CD4-positive, alpha-beta T cell treated with Interleukin-21 for 1 hour (primary cell): ENCODE measurements at regions not wholly inside any gene's neighbourhood (a gene's known extent, or its start where the extent isn't known, plus 50 kb on each side); places are given as distances from the start of the nearest gene placed in this dataset.

ENCODE experiments used
- DNase-seq: peaks from one replicate; pipeline ENCODE4 v3.0.0-alpha.2; 2020

DNA sequence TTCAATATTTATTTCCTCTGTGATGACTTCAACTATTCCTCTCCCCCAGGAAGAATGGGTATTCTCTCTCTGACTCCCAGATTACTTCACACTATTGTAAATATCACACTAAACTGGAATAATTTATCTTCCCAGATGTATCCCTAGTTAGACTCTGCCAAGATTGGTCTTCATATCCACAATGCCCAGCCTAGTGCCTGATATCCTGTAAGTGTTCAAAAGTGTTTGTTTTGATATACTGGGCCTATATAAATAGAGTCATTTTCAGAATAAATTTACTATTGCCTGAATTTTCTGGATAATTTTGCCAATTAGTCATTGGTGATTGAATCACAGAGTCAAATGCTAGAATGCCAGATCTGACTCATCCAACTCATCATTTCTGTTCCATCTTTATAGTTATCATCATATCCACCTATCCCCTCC is 143.7 kb upstream of the TNC start:
- no peak for DNase-seq

DNA sequence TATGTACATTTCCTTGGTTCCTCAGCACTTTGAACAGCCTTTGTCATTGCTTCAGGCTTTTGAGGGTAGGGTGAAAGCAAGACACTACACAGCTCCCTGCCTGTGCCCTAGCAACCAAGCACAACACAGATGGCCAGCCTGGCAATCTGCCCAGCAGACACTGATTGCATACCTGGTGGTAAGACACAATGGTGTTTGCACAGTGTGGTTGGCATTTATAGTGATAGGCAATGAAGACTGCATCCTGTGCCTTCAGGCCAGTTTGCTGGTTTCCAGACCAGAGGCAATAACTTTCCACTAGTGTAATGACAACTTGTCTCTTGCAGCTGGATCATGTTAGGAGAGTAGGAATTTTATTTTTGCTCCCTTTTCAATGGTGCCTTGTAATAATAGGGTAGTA is 144.5 kb upstream of the TNC start:
- no peak for DNase-seq

DNA sequence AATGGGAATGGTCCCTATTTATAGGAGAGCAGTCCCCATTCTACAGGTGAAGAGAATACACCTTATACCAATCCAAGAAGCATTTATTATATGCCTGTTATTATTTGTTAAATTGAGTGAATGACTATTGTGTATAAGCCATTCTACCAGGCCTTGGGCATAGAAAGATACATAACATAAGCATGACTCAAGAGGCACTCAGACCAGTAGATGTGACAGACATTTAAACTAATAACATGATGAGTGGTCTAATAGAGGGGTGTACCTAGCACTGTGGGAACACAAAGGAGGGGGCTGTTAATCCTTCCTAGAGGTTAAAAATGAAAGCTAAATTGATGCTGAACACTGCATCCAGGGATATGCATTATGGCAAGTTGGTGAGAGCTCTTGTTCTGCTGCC is 145.0 kb upstream of the TNC start:
- no peak for DNase-seq

DNA sequence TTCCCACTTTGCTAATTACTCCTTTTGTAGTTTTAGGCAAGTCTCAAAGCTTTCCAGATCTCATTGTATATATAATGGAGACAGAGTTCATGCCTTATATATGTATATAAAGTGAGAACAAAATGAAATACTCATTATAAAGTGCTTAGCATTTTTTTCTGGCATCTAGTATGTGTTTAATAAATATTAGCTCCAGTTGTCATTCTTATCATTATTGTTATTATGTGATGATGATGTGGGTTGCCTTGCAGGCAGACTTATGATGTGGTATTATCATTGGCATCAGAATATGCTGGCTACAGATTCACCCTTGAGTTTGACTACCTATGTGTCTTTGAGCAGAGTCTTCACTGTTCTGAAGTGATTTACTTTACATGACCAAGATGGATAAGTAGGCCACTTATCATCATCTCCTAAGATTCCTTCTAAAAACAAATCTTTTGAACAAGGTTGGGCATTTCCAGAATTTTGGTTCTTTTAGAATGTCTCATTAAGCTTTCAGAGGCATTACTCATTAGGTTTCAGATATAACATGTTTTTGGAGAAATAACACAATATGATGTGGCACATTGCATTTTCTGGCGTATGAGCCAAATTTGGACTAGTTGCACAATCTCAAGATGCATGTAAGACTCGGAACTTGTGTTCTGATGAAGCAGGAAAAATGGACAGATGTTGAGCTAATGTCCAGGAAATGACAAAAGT is 145.6 kb upstream of the TNC start:
- no peak for DNase-seq

DNA sequence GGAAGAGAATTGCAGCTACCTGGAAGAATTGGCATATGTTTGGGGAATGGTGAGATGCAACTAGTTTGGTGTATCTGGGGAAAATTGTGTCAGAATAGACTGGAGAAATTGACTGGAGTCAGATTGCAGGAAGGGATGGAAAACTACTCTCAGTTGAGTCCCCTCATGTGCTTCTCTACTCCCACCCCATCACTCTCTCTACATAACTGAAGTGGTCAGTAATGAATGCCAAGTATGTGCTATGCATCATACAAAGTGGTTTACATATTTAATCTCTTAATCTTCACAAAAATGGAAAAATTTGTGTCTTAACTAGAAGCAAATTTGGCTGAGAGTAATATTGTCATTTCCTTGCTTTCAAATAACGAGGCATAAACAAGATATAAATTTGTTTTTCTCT is 146.4 kb upstream of the TNC start:
- no peak for DNase-seq

DNA sequence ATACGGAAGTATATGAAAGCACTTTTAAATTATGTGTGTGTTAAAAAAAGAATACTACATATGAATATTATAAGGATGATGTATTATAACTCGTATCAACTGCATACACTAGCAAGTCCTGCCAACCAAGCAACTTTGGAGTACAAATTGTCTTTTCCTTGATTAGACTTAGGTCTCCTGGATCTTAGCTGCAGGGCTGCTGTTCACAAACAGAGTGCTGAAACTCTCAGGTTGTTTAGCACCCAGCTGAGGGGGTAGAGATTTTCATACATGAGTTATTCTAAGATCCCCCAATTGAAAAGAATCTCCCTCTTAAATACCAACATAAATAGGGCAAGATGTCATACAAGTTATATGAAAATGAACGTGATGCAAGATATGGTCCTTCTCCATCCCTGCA is 149.8 kb upstream of the TNC start:
- no peak for DNase-seq

DNA sequence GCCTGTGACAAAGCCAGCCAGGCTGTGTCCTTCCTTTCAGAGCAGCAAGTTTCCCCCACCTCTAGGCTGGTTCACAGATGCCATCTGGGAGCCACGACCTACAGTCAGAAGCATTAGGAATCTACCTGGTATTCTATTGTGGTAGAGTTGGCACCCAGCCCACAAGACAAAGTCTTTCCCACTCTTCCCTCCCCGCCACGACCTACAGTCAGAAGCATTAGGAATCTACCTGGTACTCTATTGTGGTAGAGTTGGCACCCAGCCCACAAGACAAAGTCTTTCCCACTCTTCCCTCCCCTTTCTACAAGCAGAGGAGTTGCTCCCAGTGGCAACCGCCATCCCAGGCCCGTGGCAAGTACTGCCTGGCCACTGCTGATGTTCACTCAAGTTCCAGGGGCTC is 157.8 kb upstream of the TNC start:
- DNase-seq, result no peak

DNA sequence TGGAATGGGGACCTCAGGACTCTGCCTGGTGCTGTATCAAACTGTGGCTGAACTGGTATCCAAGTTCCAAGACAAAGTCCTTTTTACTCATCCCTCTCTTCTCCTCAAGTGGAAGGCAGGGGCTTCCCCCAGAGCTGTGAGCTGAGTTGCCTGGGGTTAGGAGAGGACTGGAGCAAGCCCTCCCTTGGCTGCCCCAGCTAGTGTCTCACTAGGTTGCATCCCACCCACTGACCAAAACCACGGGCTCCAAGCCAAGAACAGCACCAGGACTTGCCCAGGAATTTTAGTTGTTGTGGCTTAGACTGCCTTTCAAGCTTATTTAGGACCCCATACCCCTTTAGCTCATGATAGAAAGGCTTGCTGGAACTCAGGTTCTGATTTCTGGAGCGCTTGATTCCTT is 158.7 kb upstream of the TNC start:
- no peak for DNase-seq

DNA sequence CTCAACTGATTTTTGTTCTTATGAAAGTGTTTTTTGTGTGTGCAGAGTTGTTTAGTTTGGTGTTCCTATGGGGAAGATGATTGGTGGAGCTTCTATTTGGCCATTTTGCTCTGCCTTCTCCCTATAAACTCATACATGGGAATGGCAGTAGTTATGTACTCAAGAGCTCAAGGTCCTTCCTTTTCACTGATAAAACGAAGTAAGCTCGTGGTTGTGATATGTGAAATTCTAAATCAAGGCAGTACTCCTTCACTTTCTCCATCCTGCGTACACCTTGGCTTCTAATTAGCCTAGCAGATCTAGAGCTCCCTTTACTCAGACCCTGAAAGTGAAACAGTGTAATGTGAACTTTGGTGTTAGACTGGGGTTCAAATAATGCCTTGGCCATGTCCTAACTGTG is 159.3 kb upstream of the TNC start:
- no peak for DNase-seq

DNA sequence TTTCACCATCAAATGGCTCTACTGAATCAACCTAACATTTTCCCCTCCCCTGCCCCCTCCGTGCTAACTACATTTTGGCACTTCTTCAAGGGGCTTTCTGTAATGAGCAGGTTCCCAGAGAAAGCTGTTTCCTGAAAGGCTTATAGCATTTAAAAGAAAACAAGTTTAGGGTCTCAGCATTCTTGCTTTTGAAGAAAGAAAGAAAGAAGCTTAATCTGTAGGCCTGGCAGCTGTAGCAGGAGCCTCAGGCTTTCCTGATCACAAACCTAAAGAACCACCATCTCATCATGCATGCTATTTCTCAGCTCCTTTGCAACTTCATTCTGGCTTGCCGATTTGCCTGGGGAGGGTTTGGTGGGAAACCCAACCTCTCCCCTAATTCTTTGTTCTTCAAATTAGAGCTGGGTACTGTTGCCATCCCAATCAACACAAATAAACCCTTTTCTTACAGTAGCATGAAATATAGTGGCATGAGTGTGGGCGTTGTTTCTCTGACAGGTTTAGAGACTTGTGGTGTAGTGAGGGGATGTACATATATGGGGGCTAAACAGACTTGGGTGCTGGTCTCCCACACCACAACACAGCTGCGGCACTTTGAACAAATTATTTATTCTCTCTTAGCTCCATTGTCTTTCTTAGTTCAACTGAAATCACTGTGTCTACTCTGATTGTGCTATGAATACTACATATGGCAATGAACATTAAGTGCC is 160.5 kb upstream of the TNC start:
- DNase-seq, result no peak

DNA sequence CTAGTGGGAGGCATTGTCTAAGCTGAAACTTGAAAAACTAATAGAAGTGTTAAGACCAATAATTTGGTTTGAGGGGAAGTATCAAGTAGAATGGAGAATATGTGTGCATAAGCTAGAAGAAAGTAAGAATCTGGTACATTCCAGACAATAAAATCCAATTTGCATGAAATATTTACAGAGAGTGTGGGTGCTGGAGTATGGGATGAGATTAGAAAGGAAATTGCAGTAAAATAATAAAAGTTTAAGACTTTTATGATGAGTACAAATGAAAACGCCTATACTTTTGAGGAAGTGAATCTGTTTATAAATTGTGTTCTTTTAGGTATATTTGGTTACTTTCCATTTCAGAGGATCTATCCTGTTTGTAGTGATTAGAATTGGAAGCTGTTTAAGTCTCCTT is 165.4 kb upstream of the TNC start:
- DNase-seq, result no peak

DNA sequence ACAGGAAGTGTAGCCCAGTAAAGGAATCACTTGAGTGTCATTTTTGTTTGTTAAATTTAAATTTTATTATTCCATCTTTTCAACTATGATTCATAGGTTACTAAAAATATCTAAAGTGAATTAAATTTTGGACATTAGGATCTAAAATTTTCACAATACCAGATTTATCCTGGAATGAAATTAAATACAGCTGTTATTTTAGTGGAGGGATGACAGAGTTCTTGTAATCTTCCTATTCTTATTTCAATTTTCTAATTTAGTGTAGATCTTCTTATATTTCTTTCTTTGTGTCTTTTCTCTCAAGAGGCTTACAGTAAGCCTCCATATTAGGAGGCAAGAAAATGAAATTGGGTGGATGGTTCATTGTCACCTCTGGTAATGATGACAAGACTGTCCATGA is 167.9 kb upstream of the TNC start:
- no peak for DNase-seq

DNA sequence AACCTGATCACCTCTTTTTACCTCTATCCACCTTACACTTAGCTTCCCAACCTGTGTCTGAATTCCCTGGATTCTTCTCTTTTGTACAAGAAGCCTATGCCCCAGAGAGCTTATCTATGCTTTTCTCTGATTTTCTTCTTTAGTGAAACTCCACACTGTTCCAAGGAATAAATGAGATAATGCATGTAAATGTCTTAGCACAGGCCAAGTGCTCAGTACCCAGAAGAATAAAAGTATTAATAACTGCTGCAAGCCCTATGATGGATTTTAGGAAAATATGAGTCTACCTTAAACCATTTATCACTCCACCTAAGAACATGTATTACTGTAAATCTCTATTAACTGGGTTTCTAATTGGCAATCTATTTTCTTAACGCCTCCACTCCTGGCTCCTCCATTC is 168.5 kb upstream of the TNC start:
- no peak for DNase-seq

DNA sequence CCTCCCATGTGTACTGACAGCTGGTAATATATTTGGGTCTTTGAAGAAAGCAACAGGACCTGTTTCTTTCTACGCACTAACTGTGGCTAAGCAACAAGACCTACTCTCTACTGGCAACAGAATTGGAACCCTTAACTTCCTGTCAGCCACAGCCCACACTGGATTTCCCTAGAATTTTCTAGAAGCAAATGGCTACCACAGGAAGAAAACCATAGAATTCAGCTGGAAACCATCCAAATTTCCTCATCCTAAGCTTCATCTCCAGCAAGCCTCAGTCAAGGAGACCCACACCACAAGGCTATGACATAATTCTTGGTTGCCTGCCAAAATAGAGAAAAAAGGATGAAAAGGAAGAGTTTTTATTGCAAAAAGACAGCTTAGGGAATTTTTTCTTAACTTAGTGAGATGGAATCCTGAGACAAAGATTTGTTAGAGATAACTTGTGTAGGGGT is 171.8 kb upstream of the TNC start:
- DNase-seq, result no peak

DNA sequence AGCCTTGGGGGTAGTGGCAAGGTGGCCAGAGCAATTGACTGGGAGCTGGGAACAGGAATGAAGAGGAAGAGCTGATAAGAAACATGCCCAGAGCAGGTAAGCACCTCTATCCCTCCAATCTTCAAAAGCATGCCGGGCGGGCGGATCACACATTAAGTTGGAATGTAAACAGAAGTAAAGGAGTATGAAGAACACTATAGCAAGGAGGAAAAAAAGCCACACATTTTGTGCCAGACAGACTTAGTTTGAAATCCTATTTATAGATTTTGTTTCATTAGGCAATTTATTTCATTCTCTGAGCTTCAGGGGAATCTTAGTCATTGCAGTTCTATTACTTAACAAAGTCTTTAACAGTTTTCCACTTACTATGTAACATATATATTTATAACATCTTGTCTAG is 173.9 kb upstream of the TNC start:
- DNase-seq, result no peak

DNA sequence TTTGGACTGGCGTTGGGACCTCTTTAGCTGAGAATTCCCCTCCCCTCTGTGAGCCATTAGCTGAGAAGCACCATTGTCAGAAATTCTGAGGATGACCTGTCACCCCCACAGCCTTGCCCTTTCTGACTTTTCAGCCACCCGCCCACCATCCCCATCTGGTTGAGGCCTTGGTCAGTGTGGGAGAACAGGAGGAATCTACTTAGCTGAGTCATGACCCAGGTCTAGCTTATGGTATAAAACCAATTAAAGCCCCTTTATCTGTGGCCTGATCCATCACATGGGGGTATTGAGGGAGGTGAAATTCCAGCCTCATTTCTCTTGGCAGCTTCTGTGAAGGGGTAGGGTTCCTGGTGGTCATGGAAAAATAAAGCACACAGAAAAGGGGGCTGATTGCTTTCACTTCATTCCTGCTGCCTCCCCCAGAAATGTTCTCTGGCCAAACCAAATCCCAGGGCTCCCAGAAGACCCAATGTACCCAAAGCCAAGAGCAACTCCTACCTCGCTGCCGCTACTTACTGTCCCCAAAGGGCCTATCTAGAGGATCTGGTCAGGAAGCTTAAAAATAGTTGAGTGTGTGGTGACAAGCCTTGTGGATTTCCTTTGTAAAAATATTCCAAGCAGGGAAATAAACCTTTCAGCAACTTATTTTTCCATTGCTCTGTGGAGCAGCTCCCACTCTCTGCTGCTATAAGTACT is 174.8 kb upstream of the TNC start:
- no peak for DNase-seq

DNA sequence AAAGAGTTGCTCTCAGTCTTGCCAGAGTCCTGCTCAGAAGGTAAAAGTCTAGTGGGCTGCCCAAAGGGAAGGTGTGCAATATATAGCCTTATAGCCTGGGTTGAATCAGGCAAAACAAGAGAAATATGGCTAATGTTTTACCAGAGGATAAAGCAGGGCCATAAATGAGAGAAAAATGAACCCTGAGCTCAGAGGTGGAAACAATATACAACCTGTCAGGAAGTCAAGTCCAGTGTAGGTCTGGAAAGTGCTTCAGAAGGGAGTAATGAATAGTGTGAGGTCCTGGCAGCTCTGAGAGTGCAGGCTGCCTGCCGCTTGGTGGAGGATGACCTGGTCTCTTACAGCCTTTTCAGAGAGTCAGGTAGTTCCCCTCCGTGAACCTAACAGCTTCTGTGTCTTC is 177.8 kb upstream of the TNC start:
- no peak for DNase-seq

DNA sequence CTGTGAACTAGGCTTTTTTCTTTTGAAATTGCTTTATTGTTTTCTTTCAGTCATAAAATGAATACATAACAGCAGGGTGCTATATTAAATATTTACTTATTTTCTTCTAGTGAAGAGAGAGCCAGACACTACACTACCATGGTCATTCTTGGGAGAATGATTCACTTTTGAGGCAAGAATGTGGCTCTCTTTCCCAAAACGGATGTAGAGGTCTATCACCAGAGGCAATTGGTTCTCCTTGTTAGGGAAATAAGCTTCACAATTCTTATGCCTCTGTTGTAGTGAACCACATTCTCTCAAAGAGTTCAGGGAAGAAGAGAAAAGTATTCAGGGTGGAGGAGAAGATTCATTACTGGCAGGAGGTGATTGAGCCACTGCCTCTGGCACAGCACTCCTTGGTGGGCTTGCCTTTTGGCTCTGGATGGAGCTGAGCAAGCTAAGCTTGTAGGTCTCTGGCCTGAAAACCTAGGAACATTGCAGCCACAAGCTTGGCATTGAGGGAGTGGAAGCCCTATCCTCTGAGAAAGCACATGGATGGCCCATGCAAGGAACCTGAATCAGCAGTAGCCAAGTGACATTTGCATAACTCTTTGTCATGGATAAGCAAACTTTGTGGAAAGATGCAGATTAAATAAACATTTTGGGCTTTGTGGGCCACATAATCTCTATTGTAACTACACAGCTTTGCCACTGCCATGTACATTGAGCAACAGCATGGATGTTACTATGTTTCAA is 179.0 kb upstream of the TNC start:
- DNase-seq, result no peak

DNA sequence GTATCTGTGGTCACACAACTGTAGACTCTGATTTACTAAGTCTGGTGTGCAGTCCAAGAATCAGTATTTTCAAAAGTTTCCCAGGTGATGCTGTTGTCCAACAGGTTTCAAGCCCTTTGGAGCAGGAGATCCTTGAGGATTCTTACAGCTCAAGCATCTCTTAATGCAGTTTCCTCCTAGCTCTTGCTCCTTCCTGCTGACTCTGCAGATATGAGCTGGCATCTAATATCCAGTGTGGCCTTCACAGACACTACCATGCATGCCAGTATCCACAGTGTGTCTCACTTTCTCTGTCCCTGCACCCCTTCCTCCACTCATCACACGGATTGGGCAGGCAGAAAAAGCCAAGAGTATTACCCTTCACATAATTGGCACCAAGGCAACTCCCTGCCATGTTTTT is 182.2 kb upstream of the TNC start:
- no peak for DNase-seq

DNA sequence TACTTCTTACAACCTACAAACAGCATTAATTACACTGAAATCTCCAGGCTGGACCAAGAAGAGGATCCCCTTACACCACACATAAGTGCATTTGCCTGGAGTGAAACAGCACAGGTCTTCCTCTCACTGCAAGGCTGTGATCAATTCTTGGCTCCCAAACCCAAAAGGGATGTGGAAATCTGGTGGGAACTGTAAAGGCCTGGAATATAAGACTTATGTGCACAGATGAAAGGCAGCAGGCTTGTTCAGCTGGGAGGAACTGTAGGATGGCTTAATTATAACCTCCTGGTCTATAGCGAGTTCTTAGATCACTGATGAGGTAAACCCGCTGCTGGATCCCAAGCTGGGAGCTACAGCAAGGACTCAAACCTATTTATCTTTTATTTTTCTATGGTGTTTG is 182.9 kb upstream of the TNC start:
- DNase-seq, result no peak

DNA sequence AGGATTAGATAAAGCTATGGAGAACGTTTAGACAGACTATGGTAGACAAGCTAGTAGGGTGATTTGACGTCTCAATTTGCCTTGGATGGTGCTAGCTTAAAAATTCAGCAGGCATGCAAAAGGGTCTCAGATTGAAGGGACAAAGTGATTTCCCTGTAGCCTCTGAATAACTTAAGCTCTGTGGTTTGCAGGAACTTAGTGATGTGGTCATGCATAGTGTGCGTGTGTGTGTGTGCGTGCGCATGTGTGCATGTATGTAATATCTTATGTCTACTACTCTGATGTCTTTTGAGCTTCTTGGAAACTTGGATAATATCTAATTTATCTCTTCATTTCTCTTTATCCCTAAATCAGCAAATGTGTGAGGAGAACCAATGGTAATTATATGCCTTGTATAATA is 183.6 kb upstream of the TNC start:
- no peak for DNase-seq

DNA sequence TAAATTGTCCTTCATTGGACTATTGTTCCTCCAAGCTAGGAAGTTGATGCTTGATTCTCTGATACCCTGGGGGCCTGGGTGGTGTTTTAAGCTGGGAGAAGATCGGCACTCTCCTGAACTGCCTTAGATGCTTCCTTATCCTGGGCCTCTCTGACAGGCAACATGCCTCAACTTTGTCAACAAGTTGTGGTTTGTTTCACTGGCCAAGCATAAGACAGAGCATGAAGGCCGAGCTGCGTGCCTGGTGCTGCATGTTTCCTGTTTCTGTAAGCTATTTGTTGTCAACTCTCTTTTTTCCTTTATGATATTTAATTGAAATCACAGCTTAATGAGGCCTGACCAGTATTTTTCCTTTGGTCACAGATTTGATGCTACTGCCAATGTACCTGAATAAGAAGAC is 187.6 kb upstream of the TNC start:
- DNase-seq, result no peak

DNA sequence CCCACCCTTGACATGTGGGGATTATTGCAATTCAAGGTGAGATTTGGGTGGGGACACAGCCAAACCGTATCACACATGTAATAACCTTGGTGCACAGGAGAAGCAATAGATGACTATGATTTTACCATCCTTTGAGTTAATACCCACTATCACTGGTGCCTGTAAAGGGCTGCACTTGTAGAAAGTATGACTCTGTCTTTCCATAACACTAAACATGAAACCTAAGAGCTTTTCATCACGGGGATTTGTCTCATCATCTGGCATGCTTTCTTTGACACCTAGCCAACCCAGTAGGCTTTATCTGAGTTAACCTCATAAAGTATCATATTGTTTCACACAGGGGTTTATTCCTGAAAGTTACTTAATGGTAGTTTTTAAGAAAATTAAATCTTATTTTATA is 188.9 kb upstream of the TNC start:
- no peak for DNase-seq

DNA sequence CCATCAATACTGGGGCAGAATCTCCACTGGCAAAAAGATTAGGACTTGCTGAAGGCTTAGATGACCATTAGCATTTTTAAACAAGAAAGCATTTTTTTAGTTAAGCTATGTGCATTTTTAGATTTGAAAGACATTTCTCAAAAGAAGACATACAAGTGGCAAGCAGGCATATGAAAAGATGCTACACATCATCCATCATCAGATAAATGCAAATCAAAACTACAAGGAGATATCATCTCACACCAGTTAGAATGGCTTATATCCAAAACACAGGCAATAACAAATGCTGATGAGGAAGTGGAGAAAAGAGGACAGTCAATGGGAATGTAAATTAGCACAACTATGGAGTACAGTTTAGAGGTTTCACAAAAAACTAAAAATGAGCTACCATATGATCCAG is 195.6 kb upstream of the TNC start:
- no peak for DNase-seq
